Hematopoietic multipotent progenitor cell treated with erythropoietin and hydrocortisone succinate and interleukin-3 and kit ligand, for 15 days (in vitro differentiated cells): ENCODE measurements at regions not wholly inside any gene's neighbourhood (a gene's known extent, or its start where the extent isn't known, plus 50 kb on each side); places are given as distances from the start of the nearest gene placed in this dataset.
"Not testable (repeated sequence)": the region's sequence is repeated elsewhere in the genome, so short reads cannot be mapped to it uniquely, and the experiment has no call there.

Experiments
- DNase-seq: peaks from one replicate; pipeline ENCODE4 v3.0.0-alpha.2; 2015; ENCODE audit warnings: low spot score

GRCh38 chr4:29708473-29708872, 1011.7 kb upstream of the PCDH7 start:
- no peak for DNase-seq

GRCh38 chr4:29710519-29710918, 1009.6 kb upstream of the PCDH7 start:
- DNase-seq: no peak

- DNase-seq: no peak
These were observed 1008.9 kb upstream of the PCDH7 start for GRCh38 chr4:29711226-29711625.

- no peak for DNase-seq
These were observed 1002.7 kb upstream of the PCDH7 start for GRCh38 chr4:29717287-29718057.

- no peak for DNase-seq
These were observed 1002.0 kb upstream of the PCDH7 start for GRCh38 chr4:29718136-29718535.

GRCh38 chr4:29722253-29722652, 997.9 kb upstream of the PCDH7 start:
- no peak for DNase-seq

GRCh38 chr4:29726938-29727337, 993.2 kb upstream of the PCDH7 start:
- DNase-seq: no peak

GRCh38 chr4:29734343-29735213, 985.6 kb upstream of the PCDH7 start:
- no peak for DNase-seq

- no peak for DNase-seq
These were observed 963.2 kb upstream of the PCDH7 start for GRCh38 chr4:29756966-29757365.

GRCh38 chr4:29762151-29762550, 958.0 kb upstream of the PCDH7 start:
- DNase-seq: no peak

- DNase-seq: no peak
These were observed 949.5 kb upstream of the PCDH7 start for GRCh38 chr4:29770627-29771026.

GRCh38 chr4:29788123-29788522, 932.0 kb upstream of the PCDH7 start:
- DNase-seq: not testable (repeated sequence)

GRCh38 chr4:29805245-29805644, 914.9 kb upstream of the PCDH7 start:
- DNase-seq: no peak

GRCh38 chr4:29805916-29806480, 914.2 kb upstream of the PCDH7 start:
- no peak for DNase-seq

GRCh38 chr4:29817961-29818360, 902.2 kb upstream of the PCDH7 start:
- DNase-seq: no peak

GRCh38 chr4:29829067-29829466, 891.1 kb upstream of the PCDH7 start:
- no peak for DNase-seq

GRCh38 chr4:29852537-29852936, 867.6 kb upstream of the PCDH7 start:
- no peak for DNase-seq

- no peak for DNase-seq
These were observed 866.3 kb upstream of the PCDH7 start for GRCh38 chr4:29853833-29854232.

GRCh38 chr4:29861307-29861706, 858.9 kb upstream of the PCDH7 start:
- DNase-seq: no peak

GRCh38 chr4:29867412-29867811, 852.8 kb upstream of the PCDH7 start:
- no peak for DNase-seq

GRCh38 chr4:29900336-29900735, 819.8 kb upstream of the PCDH7 start:
- DNase-seq: no peak

- DNase-seq: no peak
These were observed 811.9 kb upstream of the PCDH7 start for GRCh38 chr4:29908276-29908675.

- DNase-seq: no peak
These were observed 792.3 kb upstream of the PCDH7 start for GRCh38 chr4:29927895-29928294.
